GM18507 (cell line): ENCODE measurements at regions not wholly inside any gene's neighbourhood (a gene's known extent, or its start where the extent isn't known, plus 50 kb on each side); places are given as distances from the start of the nearest gene placed in this dataset.
A peak's percentile ranks its signal among the peaks of the same experiment; 100 is the strongest.

ENCODE experiments used
- DNase-seq: peaks from one replicate; pipeline ENCODE4 v3.0.0; 2011; ENCODE audit warnings: low read depth; ENCODE audit not compliant: insufficient read length; ENCODE audit errors: extremely low spot score
- FAIRE-seq: peaks from 2 replicates; lab custom pipeline; 2011; peaks lifted over from hg19 to GRCh38; lab: Jason Lieb, UNC

DNA sequence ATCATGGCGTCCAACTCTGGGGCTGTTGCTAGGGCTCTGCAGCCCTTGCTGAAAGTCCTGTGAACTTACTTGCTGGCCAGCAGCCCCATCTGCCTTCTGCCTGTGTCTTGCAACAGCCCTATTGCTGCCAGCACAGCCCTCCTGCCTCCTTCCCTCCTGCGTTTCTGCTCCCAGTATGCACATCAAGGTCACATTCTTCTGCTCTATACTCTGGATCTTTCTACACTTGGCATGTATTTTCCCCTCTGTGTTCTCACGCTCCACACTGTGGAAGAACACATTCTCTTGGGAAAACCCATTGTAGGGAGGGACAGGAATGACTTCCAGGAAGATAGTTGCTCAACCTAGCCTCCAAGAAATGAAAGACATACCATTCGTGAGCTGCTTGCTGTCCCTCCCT is 80.9 kb upstream of the PHACTR2 start:
- FAIRE-seq (no peak), DNase-seq (no peak)

GRCh38 chr6:143595251-143596036 is 82.3 kb upstream of the PHACTR2 start:
- FAIRE-seq (no peak), DNase-seq (no peak)

GRCh38 chr6:143594647-143595046 is 83.1 kb upstream of the PHACTR2 start:
- FAIRE-seq (no peak), DNase-seq (no peak)

GRCh38 chr6:143592335-143592734 is 80.8 kb upstream of the FUCA2 start:
- FAIRE-seq, result no peak
- no peak for DNase-seq

DNA sequence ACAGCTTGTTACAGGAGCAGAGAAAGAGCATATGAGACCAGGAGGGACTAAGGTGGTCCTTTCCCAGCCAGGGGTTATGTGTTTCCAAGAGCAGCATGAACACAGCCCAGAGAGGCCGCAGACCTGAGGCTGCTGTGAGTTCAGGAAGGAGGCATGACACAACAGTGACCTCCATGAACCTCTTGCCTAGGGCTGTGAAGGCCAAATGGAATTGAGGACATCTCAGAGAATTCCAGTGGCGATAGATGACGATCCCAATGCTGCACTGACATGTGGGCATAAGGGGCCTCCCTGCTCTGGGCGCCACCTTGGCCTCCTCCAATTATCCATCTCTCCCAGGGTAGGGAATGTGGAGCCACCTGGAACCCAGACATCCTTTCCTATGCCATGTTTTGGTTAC is 79.9 kb upstream of the FUCA2 start:
- no peak for FAIRE-seq

DNA sequence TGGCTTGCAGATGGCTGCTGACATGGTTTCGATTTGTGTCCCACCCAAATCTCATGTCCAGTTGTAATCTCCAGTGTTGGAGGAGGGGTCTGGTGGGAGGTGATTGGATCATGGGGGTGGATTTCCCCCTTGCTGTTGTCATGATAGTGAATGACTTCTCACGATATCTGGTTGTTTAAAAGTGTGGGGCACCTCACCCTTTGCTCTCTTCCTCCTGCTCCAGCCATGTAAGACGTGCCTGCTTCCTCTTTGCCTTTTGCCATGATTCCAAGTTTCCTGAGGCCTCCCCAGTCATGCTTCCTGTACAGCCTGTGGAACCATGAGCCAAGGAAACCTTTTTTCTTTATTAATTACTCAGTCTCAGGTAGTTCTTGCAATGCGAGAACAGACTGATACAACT is 77.6 kb upstream of the FUCA2 start:
- no peak for FAIRE-seq
- no peak for DNase-seq

More for the DNA sequence above, 79.9 kb upstream of the FUCA2 start:
- DNase-seq, result no peak

DNA sequence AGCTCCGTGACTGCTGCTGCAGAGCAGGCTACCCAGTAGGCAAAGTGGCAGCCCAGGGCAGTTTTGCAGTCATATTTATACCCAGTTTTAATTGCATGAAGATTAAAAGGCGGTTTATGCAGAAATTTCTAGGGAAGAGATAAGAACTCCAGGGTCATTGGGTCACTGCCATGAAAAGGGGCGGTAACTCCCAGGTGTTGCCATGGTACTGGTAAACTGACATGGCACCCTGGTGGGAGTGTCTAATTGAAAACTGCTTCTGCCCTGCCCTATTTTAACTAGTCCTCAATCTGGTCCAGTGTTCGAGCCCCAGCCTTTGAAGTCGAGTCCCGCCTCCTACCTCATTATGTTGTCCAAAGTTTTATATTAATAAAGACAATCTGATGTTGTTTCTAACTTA is 75.0 kb upstream of the FUCA2 start:
- FAIRE-seq, result no peak

GRCh38 chr6:143585716-143586115 is 74.2 kb upstream of the FUCA2 start:
- FAIRE-seq, result no peak
- no peak for DNase-seq

More for the DNA sequence above, 75.0 kb upstream of the FUCA2 start:
- DNase-seq, result no peak

DNA sequence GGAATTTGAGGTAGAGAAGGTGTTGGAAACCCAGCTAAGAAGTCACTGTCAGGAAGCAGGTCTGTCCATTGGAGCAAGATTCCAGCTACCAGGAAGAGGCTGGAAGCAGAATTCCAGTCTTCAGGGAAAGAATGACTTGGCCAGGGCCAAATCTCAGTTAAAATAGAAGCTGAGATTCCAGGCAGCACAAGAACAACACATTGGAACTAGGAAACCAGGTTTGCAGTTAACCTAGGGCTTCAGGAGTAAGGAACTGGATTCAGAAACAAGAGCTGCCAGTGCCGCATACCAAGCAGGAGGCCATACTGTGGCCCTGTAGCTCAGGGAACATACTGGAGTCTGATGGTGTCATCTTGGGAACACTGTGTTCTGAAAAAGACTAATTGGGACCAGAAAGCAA is 73.7 kb upstream of the FUCA2 start:
- no peak for FAIRE-seq
- no peak for DNase-seq

GRCh38 chr6:143583542-143584327 is 72.2 kb upstream of the FUCA2 start:
- FAIRE-seq (no peak), DNase-seq (no peak)

- DNase-seq (no peak), FAIRE-seq (no peak)
Observed at GRCh38 chr6:143581835-143582480, 70.4 kb upstream of the FUCA2 start.

- DNase-seq (no peak), FAIRE-seq (no peak)
Observed at GRCh38 chr6:143579703-143580102, 68.2 kb upstream of the FUCA2 start.

GRCh38 chr6:143578054-143578453 is 66.5 kb upstream of the FUCA2 start:
- FAIRE-seq (no peak), DNase-seq (no peak)

- no peak for DNase-seq
- no peak for FAIRE-seq
Observed at GRCh38 chr6:143575901-143576426, 64.4 kb upstream of the FUCA2 start.

DNA sequence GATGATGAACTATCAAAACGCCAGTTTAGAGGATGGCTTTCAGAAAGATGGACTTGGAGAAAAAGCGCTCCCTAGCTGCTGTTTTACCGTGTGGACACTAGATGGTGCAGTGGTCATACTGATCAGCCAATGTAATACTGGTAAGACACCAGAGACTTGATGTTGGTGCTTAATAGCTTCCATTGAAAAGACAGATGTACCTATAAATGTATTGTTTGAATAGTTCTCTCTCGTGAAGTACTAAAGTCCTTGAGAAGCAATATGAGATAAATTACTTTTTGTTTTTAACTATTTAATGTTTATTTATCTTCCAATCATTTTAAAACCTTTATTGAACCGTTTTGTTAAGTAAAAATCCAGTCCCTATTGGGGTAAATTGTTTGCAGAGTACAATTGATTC is 63.9 kb upstream of the FUCA2 start:
- DNase-seq (peak; percentile 39), FAIRE-seq (peak; percentile 86)

DNA sequence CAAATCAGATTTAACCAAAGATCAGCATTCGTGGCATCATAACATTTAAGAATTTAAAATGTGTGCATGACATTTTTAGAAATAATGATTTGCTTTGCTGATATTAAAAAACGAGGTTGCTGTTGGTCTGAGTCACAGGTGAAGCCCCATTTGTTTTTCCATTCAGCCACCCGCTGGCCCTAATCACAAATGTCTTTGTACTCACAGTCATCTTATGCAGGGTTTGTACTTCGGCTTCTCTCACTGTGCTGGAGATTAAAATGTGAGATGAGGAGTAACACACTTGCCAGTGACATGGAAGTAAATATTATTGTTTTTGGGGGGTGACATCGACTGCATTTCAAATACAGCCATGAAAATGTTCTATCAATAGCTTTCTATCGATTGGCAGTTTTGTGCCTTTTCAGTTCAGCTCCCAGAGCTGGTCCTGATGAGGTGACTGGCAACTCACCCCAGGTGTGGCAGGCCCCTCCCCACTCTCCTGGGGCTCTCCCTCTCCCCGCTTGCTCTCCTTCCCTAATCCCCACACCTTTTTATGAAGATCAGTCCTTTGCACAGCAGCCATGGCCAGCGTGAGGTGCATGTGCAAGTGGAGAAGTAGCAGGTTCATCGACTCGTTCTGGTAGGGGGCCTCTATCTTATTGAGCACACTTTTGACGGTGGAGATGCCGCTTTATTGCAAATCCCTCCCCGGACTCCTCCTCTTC is 58.8 kb upstream of the FUCA2 start:
- DNase-seq, result no peak
- no peak for FAIRE-seq

- no peak for DNase-seq
- no peak for FAIRE-seq
Observed at GRCh38 chr6:143569040-143569439, 57.5 kb upstream of the FUCA2 start.

GRCh38 chr6:143564484-143565017 is 53.0 kb upstream of the FUCA2 start:
- FAIRE-seq (no peak), DNase-seq (no peak)

DNA sequence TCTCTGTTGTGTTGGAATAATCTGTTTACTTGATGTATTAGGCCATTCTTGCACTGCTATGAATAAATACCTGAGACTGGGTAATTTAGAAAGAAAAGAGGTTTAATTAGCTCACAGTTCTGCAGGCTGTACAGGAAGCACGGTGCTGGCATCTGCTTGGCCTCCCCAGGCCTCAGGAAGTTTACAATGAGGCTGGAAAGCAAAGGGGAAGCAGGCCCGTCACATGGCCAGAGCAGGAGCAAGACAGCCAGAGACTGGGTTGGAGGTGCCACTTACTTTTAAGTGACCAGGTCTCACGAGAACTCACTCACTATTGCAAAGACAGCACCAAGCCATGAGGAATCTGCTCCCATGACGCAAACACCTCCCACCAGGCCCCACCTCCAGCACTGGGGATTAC is 50.6 kb upstream of the FUCA2 start:
- DNase-seq (no peak), FAIRE-seq (no peak)
